Karpas-422 (cell line): ENCODE measurements at regions not wholly inside any gene's neighbourhood (a gene's known extent, or its start where the extent isn't known, plus 50 kb on each side); places are given as distances from the start of the nearest gene placed in this dataset.
"Not testable (repeated sequence)": the region's sequence is repeated elsewhere in the genome, so short reads cannot be mapped to it uniquely, and the experiment has no call there.

Experiments used
- DNase-seq: peaks from one replicate; pipeline ENCODE4 v3.0.0-alpha.2; 2015
- H2AFZ ChIP-seq: fragments of 200-600 bp; sonication (generic); 2 replicates; pipeline ENCODE4 v1.6.1; 2014; ENCODE audit warnings: antibody characterized with exemption, low read length, mixed read lengths
- H3K27ac ChIP-seq: fragments of 200-600 bp; sonication (generic); 2 replicates; pipeline ENCODE4 v1.5.1; 2014; ENCODE audit warnings: mild to moderate bottlenecking, low read length, moderate library complexity
- H3K27me3 ChIP-seq: fragments of 200-600 bp; sonication (generic); 2 replicates; pipeline ENCODE4 v1.6.1; 2014; ENCODE audit warnings: low read length, mixed read lengths
- H3K36me3 ChIP-seq: fragments of 200-600 bp; sonication (generic); 2 replicates; pipeline ENCODE4 v1.6.1; 2014; ENCODE audit warnings: low read length, mixed read lengths; ENCODE audit not compliant: insufficient read depth
- H3K4me1 ChIP-seq: fragments of 200-600 bp; sonication (generic); 2 replicates; pipeline ENCODE4 v1.6.1; 2014; ENCODE audit warnings: mild to moderate bottlenecking, low read length, mixed read lengths
- H3K4me2 ChIP-seq: fragments of 200-600 bp; sonication (generic); 2 replicates; pipeline ENCODE4 v1.6.1; 2014; ENCODE audit warnings: low read length, low read depth, mild to moderate bottlenecking; ENCODE audit not compliant: poor library complexity, severe bottlenecking
- H3K4me3 ChIP-seq: fragments of 200-600 bp; sonication (generic); 2 replicates; pipeline ENCODE4 v1.5.1; 2014; ENCODE audit warnings: mild to moderate bottlenecking, antibody characterized with exemption, low read length, mixed read lengths
- H3K79me2 ChIP-seq: fragments of 200-600 bp; sonication (generic); 2 replicates; pipeline ENCODE4 v1.6.1; 2014; ENCODE audit warnings: mild to moderate bottlenecking, low read length, mixed read lengths
- H3K9ac ChIP-seq: fragments of 200-600 bp; sonication (generic); 2 replicates; pipeline ENCODE4 v1.6.0; 2014; ENCODE audit warnings: low read length
- H3K9me2 ChIP-seq: fragments of 200-600 bp; sonication (generic), shearing (Covaris generic); replicated peaks from 2 replicates; pipeline ENCODE4 v1.6.0; 2014; ENCODE audit warnings: mild to moderate bottlenecking, low read length, moderate library complexity; ENCODE audit not compliant: insufficient read depth
- H3K9me3 ChIP-seq: fragments of 300-700, 200-600 bp; sonication (generic); 2 replicates; pipeline ENCODE4 v1.6.1; 2014; ENCODE audit warnings: low read length, mixed read lengths
- H4K20me1 ChIP-seq: fragments of 200-600 bp; sonication (generic); 2 replicates; pipeline ENCODE4 v1.6.1; 2014; ENCODE audit warnings: mild to moderate bottlenecking, antibody characterized with exemption, low read length, low read depth; ENCODE audit not compliant: insufficient read depth

DNA sequence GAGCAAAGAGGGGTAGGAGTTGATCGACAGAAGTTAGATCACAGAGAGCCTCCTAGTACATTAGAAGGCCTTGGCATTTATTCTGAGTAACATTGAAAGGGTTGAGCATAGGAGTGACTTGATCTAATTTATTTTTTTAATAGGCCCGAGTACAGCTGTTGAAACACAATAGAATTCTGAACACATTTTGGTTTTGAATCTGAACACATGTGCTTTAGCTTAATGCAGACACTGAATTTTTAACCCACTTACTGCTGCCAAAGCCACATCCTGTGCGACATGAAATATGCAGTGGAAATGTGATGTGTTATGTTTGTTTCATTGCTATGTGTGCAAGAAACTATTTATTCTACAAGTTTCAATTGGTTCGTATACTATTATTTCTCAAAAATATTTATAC is 1505.9 kb downstream of the PCDH9 start:
- no peak overlapping the region for H3K27ac ChIP-seq
- H3K79me2 ChIP-seq: no peaks in the 10 kb centered on the region
- H3K4me2 ChIP-seq: no peak overlapping the region
- no peaks in the 10 kb centered on the region for H3K36me3 ChIP-seq
- H3K4me3 ChIP-seq: no peak overlapping the region
- no peak for DNase-seq
- peak overlapping the region; percentile 83; the same call in 1 of the 2 replicates for H2AFZ ChIP-seq
- no peaks in the 10 kb centered on the region; the same call in 1 of the 2 replicates for H3K4me1 ChIP-seq
- no peak overlapping the region for H3K9ac ChIP-seq
- H3K27me3 ChIP-seq: no peaks in the 10 kb centered on the region
- H3K9me2 ChIP-seq: no peaks in the 10 kb centered on the region
- H3K9me3 ChIP-seq: peaks cover 19% of the 10 kb centered on the region
- no peaks in the 10 kb centered on the region for H4K20me1 ChIP-seq

DNA sequence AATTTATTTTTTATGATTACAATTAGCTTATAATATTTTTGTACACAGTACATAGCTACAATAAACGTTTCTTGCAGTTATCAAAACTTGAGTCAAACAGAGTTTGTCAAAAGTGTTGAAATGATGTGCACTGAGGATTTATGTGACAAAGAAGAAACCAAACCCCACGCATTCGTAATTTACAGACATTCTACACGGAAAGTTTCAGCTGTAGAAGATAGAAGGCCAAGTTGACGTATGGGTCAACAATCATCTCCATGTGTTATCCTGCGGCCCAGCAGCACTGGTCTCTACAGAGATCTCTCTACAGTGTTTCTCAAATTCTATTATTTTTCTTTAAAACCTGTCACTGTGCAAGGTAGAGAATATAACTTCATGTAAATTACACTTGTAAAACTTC is 1507.6 kb downstream of the PCDH9 start:
- Histone ChIP-seq H4K20me1 (no peaks in the 10 kb centered on the region), H3K4me3 (no peak overlapping the region), H3K27ac (no peak overlapping the region), H2AFZ (peak overlapping the region; percentile 30; the same call in 1 of the 2 replicates), H3K9me2 (no peaks in the 10 kb centered on the region), H3K36me3 (no peaks in the 10 kb centered on the region), H3K27me3 (no peaks in the 10 kb centered on the region), H3K79me2 (no peaks in the 10 kb centered on the region), H3K9me3 (peaks cover 27% of the 10 kb centered on the region), H3K4me2 (no peak overlapping the region), H3K4me1 (no peaks in the 10 kb centered on the region; the same call in 1 of the 2 replicates), H3K9ac (no peak overlapping the region)
- DNase-seq: no peak

DNA sequence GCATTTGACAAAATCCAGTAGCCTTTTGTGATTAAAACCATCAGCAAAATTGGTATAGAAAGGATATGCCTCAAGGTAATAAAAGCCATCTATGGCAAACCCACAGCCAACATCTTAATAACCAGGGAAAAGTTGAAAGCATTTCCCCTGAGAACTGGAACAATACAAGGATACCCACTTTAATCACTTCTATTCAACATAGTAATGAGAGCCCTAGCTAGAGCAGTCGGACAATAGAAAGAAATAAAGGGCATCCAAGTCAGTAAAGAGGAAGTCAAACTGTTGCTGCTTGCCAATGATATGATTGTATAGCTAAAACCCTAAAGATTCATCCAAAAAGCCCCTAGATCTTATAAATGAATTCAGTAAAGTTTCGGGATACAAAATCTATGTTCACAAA is 1510.3 kb downstream of the PCDH9 start:
- no peaks in the 10 kb centered on the region for H3K4me1 ChIP-seq
- H3K27me3 ChIP-seq: no peaks in the 10 kb centered on the region

DNA sequence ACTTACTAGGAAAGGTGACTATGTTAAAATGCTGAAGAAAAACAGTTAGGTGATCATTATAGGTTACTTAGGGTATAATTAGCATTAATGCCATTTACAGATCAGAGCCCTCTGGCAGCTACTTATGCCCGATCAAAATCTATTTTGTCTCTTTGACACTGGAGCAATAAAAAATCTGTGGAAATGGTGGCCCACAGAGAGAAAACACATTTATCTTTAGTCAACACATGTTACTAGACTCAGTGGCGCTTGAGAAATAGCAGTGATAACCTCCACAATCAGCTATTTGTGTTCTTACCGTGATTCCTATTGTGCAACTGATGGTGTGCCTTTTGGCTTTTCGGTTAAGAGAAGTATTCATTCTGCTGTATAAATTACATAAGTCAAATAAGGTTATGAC is 1519.6 kb downstream of the PCDH9 start:
- Histone ChIP-seq H3K9me2 (no peaks in the 10 kb centered on the region), H4K20me1 (no peaks in the 10 kb centered on the region), H3K4me3 (no peak overlapping the region), H3K9ac (no peak overlapping the region), H3K9me3 (peaks cover 9% of the 10 kb centered on the region), H3K36me3 (no peaks in the 10 kb centered on the region), H3K4me2 (no peak overlapping the region), H3K27me3 (no peaks in the 10 kb centered on the region), H2AFZ (no peak overlapping the region), H3K79me2 (no peaks in the 10 kb centered on the region), H3K4me1 (no peaks in the 10 kb centered on the region), H3K27ac (no peak overlapping the region)
- no peak for DNase-seq

More for the DNA sequence above, 1510.3 kb downstream of the PCDH9 start:
- H4K20me1 ChIP-seq: no peaks in the 10 kb centered on the region
- no peak overlapping the region for H3K4me3 ChIP-seq
- DNase-seq: no peak
- 0 out of 2 replicates have a peak overlapping the region, but pooled peaks have one; percentile 26 for H2AFZ ChIP-seq
- peaks cover 28% of the 10 kb centered on the region for H3K9me3 ChIP-seq
- no peaks in the 10 kb centered on the region for H3K36me3 ChIP-seq
- H3K9ac ChIP-seq: no peak overlapping the region
- H3K9me2 ChIP-seq: no peaks in the 10 kb centered on the region
- no peaks in the 10 kb centered on the region for H3K79me2 ChIP-seq
- no peak overlapping the region for H3K27ac ChIP-seq
- no peak overlapping the region for H3K4me2 ChIP-seq

DNA sequence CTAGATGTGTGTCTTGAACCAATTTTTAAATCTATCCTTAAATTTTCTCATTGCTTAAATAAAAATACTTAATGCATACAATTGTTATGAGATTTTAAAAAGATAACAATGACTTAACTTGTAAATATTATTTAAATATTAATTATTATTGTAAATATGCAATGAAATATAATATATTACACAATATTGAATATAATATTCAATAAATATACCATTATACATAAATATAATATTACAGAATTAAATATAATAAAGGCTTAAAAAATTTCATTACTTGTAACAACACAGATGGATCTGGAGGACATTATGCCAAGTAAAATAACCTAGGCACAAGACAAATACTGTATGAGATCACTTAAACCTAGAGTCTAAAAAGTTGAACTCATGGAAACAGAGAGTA is 1532.3 kb downstream of the PCDH9 start:
- Histone ChIP-seq H3K27me3 (no peaks in the 10 kb centered on the region), H3K4me3 (no peak overlapping the region), H3K79me2 (no peaks in the 10 kb centered on the region), H2AFZ (no peak overlapping the region), H3K4me2 (no peak overlapping the region), H4K20me1 (no peaks in the 10 kb centered on the region), H3K9me3 (peaks cover 15% of the 10 kb centered on the region), H3K27ac (no peak overlapping the region), H3K9me2 (no peaks in the 10 kb centered on the region), H3K36me3 (no peaks in the 10 kb centered on the region), H3K4me1 (no peaks in the 10 kb centered on the region), H3K9ac (no peak overlapping the region)
- no peak for DNase-seq

DNA sequence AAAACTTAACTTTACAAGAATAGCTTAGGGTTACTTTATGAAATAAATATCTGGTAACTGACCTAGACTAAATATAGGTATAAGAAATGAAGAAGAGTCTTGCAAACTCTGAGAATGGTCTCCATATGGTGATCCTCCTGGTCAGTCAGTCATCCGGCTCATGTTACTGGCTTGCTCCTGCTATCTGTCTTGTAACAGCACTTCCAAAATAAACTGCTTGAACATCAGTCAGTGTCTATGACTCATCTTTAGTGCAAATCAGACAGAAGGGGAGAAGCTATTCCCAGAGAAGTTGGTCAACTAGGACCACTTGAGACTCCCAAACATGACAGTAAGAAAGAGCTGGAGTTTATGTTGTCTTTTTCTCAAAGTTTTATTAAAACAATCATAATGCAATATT is 1550.9 kb downstream of the PCDH9 start:
- Histone ChIP-seq H3K36me3 (no peaks in the 10 kb centered on the region), H3K4me3 (no peak overlapping the region), H4K20me1 (no peaks in the 10 kb centered on the region), H3K79me2 (no peaks in the 10 kb centered on the region), H2AFZ (peak overlapping the region; percentile 62; the same call in 1 of the 2 replicates), H3K9me3 (peaks cover 21% of the 10 kb centered on the region), H3K9me2 (no peaks in the 10 kb centered on the region), H3K27ac (no peak overlapping the region), H3K9ac (no peak overlapping the region), H3K4me2 (no peak overlapping the region), H3K27me3 (no peaks in the 10 kb centered on the region), H3K4me1 (no peaks in the 10 kb centered on the region)
- DNase-seq: no peak

- Histone ChIP-seq H3K79me2 (no peaks in the 10 kb centered on the region), H3K4me3 (no peak overlapping the region), H3K36me3 (no peaks in the 10 kb centered on the region), H3K4me2 (no peak overlapping the region), H2AFZ (no peak overlapping the region), H3K27ac (no peak overlapping the region), H3K4me1 (no peaks in the 10 kb centered on the region), H3K9ac (no peak overlapping the region), H4K20me1 (no peaks in the 10 kb centered on the region), H3K9me2 (no peaks in the 10 kb centered on the region), H3K27me3 (no peaks in the 10 kb centered on the region), H3K9me3 (peaks cover 19% of the 10 kb centered on the region)
- no peak for DNase-seq
These were observed 1552.2 kb downstream of the PCDH9 start for GRCh38 chr13:65677906-65678305.

- DNase-seq, H3K4me3 ChIP-seq, H3K27me3 ChIP-seq, H3K9me2 ChIP-seq, H3K79me2 ChIP-seq, H4K20me1 ChIP-seq, H2AFZ ChIP-seq, H3K4me1 ChIP-seq, H3K4me2 ChIP-seq, H3K9ac ChIP-seq, H3K27ac ChIP-seq, H3K36me3 ChIP-seq: not testable (repeated sequence)
- peaks cover 19% of the 10 kb centered on the region for H3K9me3 ChIP-seq
These were observed 1554.8 kb downstream of the PCDH9 start for GRCh38 chr13:65675383-65675782.
